K562 (cell line): ENCODE measurements at regions not wholly inside any gene's neighbourhood (a gene's known extent, or its start where the extent isn't known, plus 50 kb on each side); places are given as distances from the start of the nearest gene placed in this dataset.

Source experiments
- ATAC-seq: fragments of 200-7000 bp; cut with Tn5 transposase; 3 replicates; pipeline ENCODE4 v1.9.1; 2020; ENCODE audit warnings: moderate library complexity
- BruUV-seq: library from RNA; stranded (reverse); fragments of 400-500 nt; replicated peaks from 2 replicates; lab custom pipeline; 2021; lab: Mats Ljungman, UMichigan
- CTCF ChIA-PET: fragments of 300-600 bp; formaldehyde crosslinking; extraction: SDS; loops from one replicate; lab custom pipeline; 2021; ENCODE audit warnings: low intra/inter-chr PET ratio; lab: Yijun Ruan, JAX
- POLR2A ChIA-PET: fragments of 300-600, 350-650 bp; sonication (Branson Sonifier 250); formaldehyde crosslinking; extraction: SDS; loops from one replicate; lab custom pipeline; 2021; ENCODE audit warnings: antibody characterized with exemption, inconsistent platforms; lab: Yijun Ruan, JAX
- DNase-seq, 4 experiments: peaks; one replicate each; pipeline versions ENCODE4 v3.0.0 to v3.0.0-alpha.2; 2011 to 2018; ENCODE audit warnings: low spot score in 3 of 4, mixed read lengths in 3 of 4; ENCODE audit errors: extremely low read depth in 1 of 4
- FAIRE-seq: peaks from 2 replicates; lab custom pipeline; 2011; peaks lifted over from hg19 to GRCh38; lab: Jason Lieb, UNC
- H2AFZ ChIP-seq: 2 replicates; pipeline ENCODE4 v1.6.0; 2011; ENCODE audit warnings: low read depth, low read length, control low read depth, inconsistent platforms
- H3K27ac ChIP-seq: fragments of 200-600 bp; 3 replicates; pipeline ENCODE4 v1.8.0; 2011; ENCODE audit warnings: low read depth, mild to moderate bottlenecking, control low read depth, inconsistent platforms, low read length, moderate library complexity, mixed read lengths; ENCODE audit errors: extremely low read depth
- H3K27me3 ChIP-seq, 2 experiments: fragments of 300-600 bp in 1 of 2; 2 replicates in 1 of 2; 3 replicates in 1 of 2; pipeline versions ENCODE4 v1.6.0 to v1.8.0; 2011; ENCODE audit warnings: inconsistent platforms in 2 of 2, low read length in 2 of 2, mild to moderate bottlenecking in 1 of 2, mixed read lengths in 1 of 2, moderate library complexity in 1 of 2; ENCODE audit not compliant: control insufficient read depth in 2 of 2, insufficient read depth in 2 of 2
- H3K36me3 ChIP-seq: fragments of 300-600 bp; 3 replicates; pipeline ENCODE4 v1.8.0; 2011; ENCODE audit warnings: mild to moderate bottlenecking, low read length, inconsistent platforms; ENCODE audit not compliant: control insufficient read depth, insufficient read depth
- H3K4me1 ChIP-seq, 2 experiments: fragments of 200-600 bp in 1 of 2; replicated peaks in 1 of 2; 2 replicates in 1 of 2; 3 replicates in 1 of 2; pipeline versions ENCODE4 v1.5.1 to v1.8.0; 2011; ENCODE audit warnings: inconsistent platforms in 2 of 2, low read length in 2 of 2, mild to moderate bottlenecking in 1 of 2, mixed read lengths in 1 of 2, moderate library complexity in 1 of 2; ENCODE audit not compliant: control insufficient read depth in 2 of 2, insufficient read depth in 2 of 2
- H3K4me2 ChIP-seq: 2 replicates; pipeline ENCODE4 v1.6.1; 2011; ENCODE audit warnings: low read length, control low read depth, inconsistent platforms, mixed read lengths; ENCODE audit not compliant: insufficient read depth
- H3K4me3 ChIP-seq: fragments of 200-600 bp; sonication (generic), shearing (Covaris generic); 2 replicates; pipeline ENCODE4 v1.5.1; 2016; ENCODE audit warnings: control low read depth, inconsistent platforms
- H3K79me2 ChIP-seq: fragments of 200-600 bp; 3 replicates; pipeline ENCODE4 v1.8.0; 2011; ENCODE audit warnings: low read length, inconsistent platforms; ENCODE audit not compliant: control insufficient read depth, insufficient read depth
- H3K9ac ChIP-seq, 2 experiments: 2 replicates each; pipeline versions ENCODE4 v1.6.0 to v1.6.1; 2011; ENCODE audit warnings: low read depth in 2 of 2, low read length in 2 of 2, control low read depth in 1 of 2, inconsistent platforms in 1 of 2, mild to moderate bottlenecking in 1 of 2, mixed read lengths in 1 of 2; ENCODE audit not compliant: insufficient read depth in 1 of 2
- H3K9me1 ChIP-seq: one replicate; pipeline ENCODE4 v1.6.0; 2011; ENCODE audit warnings: inconsistent platforms, mild to moderate bottlenecking, low read length, moderate library complexity; ENCODE audit not compliant: control insufficient read depth, insufficient read depth
- H3K9me3 ChIP-seq: replicated peaks from 2 replicates; pipeline ENCODE4 v1.5.1; 2011; ENCODE audit warnings: low read depth, low read length, inconsistent platforms; ENCODE audit not compliant: control insufficient read depth, insufficient read depth
- H4K20me1 ChIP-seq: replicated peaks from 2 replicates; pipeline ENCODE4 v1.6.1; 2011; ENCODE audit warnings: low read length, inconsistent platforms, mixed read lengths; ENCODE audit not compliant: control insufficient read depth, insufficient read depth
- CBX8 ChIP-seq: fragments of 200-600 bp; sonication (generic); IDR thresholded peaks from 2 replicates; pipeline ENCODE4 v1.6.1; 2012; ENCODE audit warnings: borderline replicate concordance, mixed run types, low read depth, mild to moderate bottlenecking, moderate library complexity, mixed read lengths, low read length, control low read depth, inconsistent platforms; ENCODE audit not compliant: poor library complexity, severe bottlenecking; ENCODE audit errors: extremely low read depth
- CREB1 ChIP-seq, 2 experiments: sonication (generic) in 1 of 2; formaldehyde crosslinking in 1 of 2; IDR thresholded peaks; 2 replicates each; pipeline versions ENCODE4 v1.6.1 to v1.8.0; 2012 to 2022; ENCODE audit warnings: inconsistent platforms in 1 of 2, mild to moderate bottlenecking in 1 of 2, missing genetic modification reagents in 1 of 2, moderate library complexity in 1 of 2
- ELK1 ChIP-seq: sonication (generic); formaldehyde crosslinking; IDR thresholded peaks from 2 replicates; pipeline ENCODE4 v1.8.1; 2022; ENCODE audit warnings: missing genetic modification reagents
- KAT7 ChIP-seq: sonication (generic); formaldehyde crosslinking; IDR thresholded peaks from 2 replicates; pipeline ENCODE4 v1.8.0; 2022; ENCODE audit warnings: missing genetic modification reagents, mild to moderate bottlenecking, borderline replicate concordance
- MTF1 ChIP-seq: fragments of 250-450 bp; sonication (Bioruptor Pico); IDR thresholded peaks from 2 replicates; pipeline ENCODE4 v1.9.0; 2021; ENCODE audit warnings: moderate library complexity, mild to moderate bottlenecking, inconsistent platforms, borderline replicate concordance
- SREBF1 ChIP-seq: fragments of 150-350 bp; IDR thresholded peaks from 2 replicates; pipeline ENCODE4 v1.6.1; 2014; ENCODE audit warnings: antibody characterized with exemption, low read depth, low read length, borderline replicate concordance
- STAT6 ChIP-seq: sonication (generic); formaldehyde crosslinking; IDR thresholded peaks from 2 replicates; pipeline ENCODE4 v1.8.1; 2023; ENCODE audit warnings: mild to moderate bottlenecking, missing genetic modification reagents
- in situ Hi-C: fragments of 300-500 bp; cut with MboI; formaldehyde crosslinking; loops from 4 replicates; pipeline ENCODE4 v1.15.0; 2018; ENCODE audit warnings: inconsistent platforms, mixed read lengths
- intact Hi-C: fragments of 100-400 bp; cut with micrococcal nuclease; formaldehyde crosslinking; loops from 2 replicates; pipeline ENCODE4 v1.14.2; 2022
- TF ChIP-seq, protein P1 (sequence below): fragments of 450-650 bp; formaldehyde crosslinking; IDR thresholded peaks from 2 replicates; pipeline ENCODE4 v1.4.0; 2022; ENCODE audit warnings: mild to moderate bottlenecking, moderate library complexity
- TF ChIP-seq, protein P2 (sequence below), 2 experiments: fragments of 450-650 bp in 1 of 2; IDR thresholded peaks; 2 replicates each; pipeline ENCODE4 v1.6.1; 2011 to 2017; ENCODE audit warnings: low read depth in 2 of 2, antibody characterized with exemption in 1 of 2, borderline replicate concordance in 1 of 2, low read length in 1 of 2, mild to moderate bottlenecking in 1 of 2, mixed read lengths in 1 of 2; ENCODE audit not compliant: control insufficient read depth in 1 of 2

DNA sequence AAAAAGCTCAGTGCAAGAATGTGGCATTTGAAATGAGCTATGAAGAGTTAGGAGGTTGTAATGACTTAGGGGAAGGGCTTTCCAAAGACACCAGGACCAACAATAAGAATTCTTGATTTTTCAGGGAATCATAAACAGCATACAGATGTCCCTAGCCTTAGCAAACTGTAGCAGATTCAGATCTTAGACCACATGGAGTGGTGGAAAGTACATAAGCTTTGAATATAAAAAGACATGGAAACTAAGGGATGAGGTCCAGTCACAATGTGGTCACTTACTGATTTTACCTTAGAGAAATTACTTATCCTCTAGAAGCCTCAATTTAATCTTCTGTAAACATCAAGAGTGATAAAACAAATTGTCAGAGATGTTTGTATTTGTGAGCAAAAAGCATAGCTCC lies 186.6 kb downstream of the DUSP6 start:
- in situ Hi-C loops = no loop called here
- FAIRE-seq = no peak
- CTCF ChIA-PET = no interaction called here

More for the DNA sequence above, 186.6 kb downstream of the DUSP6 start:
- Histone ChIP-seq H3K79me2 (no peaks in the 10 kb centered on the region), H3K27ac (no peak overlapping the region), H3K36me3 (no peaks in the 10 kb centered on the region), H4K20me1 (no peaks in the 10 kb centered on the region), H3K4me1 (no peaks in the 10 kb centered on the region; a peak in 1 of 5 replicates), H3K27me3 (no peaks in the 10 kb centered on the region), H3K4me2 (no peak overlapping the region), H2AFZ (no peak overlapping the region), H3K9me1 (no peaks in the 10 kb centered on the region), H3K9me3 (no peaks in the 10 kb centered on the region), H3K9ac (no peak overlapping the region), H3K4me3 (no peak overlapping the region)
- ATAC-seq (no peak), DNase-seq (no peak)
- POLR2A ChIA-PET = no interaction called here
- no TSS peak for BruUV-seq
- no peak for TF ChIP-seq KAT7 (CRISPR knock-in tag)
- no peak for TF ChIP-seq SREBF1
- no peak for TF ChIP-seq ELK1 (CRISPR knock-in tag)
- TF ChIP-seq, protein P1, sequence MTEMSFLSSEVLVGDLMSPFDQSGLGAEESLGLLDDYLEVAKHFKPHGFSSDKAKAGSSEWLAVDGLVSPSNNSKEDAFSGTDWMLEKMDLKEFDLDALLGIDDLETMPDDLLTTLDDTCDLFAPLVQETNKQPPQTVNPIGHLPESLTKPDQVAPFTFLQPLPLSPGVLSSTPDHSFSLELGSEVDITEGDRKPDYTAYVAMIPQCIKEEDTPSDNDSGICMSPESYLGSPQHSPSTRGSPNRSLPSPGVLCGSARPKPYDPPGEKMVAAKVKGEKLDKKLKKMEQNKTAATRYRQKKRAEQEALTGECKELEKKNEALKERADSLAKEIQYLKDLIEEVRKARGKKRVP (CRISPR knock-in tag) = no peak
- no peak for TF ChIP-seq CBX8
- TF ChIP-seq MTF1 (CRISPR knock-in tag) = no peak
- no peak for TF ChIP-seq STAT6 (CRISPR knock-in tag)
- no peak for TF ChIP-seq CREB1 (IDR thresholded peaks at IDR 0.05)
- TF ChIP-seq CREB1 (CRISPR knock-in tag; IDR thresholded peaks at IDR 0.05) = no peak
- TF ChIP-seq, protein P2, sequence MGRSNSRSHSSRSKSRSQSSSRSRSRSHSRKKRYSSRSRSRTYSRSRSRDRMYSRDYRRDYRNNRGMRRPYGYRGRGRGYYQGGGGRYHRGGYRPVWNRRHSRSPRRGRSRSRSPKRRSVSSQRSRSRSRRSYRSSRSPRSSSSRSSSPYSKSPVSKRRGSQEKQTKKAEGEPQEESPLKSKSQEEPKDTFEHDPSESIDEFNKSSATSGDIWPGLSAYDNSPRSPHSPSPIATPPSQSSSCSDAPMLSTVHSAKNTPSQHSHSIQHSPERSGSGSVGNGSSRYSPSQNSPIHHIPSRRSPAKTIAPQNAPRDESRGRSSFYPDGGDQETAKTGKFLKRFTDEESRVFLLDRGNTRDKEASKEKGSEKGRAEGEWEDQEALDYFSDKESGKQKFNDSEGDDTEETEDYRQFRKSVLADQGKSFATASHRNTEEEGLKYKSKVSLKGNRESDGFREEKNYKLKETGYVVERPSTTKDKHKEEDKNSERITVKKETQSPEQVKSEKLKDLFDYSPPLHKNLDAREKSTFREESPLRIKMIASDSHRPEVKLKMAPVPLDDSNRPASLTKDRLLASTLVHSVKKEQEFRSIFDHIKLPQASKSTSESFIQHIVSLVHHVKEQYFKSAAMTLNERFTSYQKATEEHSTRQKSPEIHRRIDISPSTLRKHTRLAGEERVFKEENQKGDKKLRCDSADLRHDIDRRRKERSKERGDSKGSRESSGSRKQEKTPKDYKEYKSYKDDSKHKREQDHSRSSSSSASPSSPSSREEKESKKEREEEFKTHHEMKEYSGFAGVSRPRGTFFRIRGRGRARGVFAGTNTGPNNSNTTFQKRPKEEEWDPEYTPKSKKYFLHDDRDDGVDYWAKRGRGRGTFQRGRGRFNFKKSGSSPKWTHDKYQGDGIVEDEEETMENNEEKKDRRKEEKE (IDR thresholded peaks at IDR 0.05; ENCODE audit: borderline replicate concordance in 1 of 2, control insufficient read depth in 1 of 2, low read depth in 2 of 2, low read length in 1 of 2) = no peak
- intact Hi-C loops = no loop called here
